Activated CD4-positive, alpha-beta T cell treated with anti-CD3 and anti-CD28 coated beads, Interleukin-2, Interleukin-6, amounts not matched to agents 100 ng/mL and 50 ng/mL, durations not matched to agents 16 hours and 8 hours (primary cell): ENCODE measurements at regions not wholly inside any gene's neighbourhood (a gene's known extent, or its start where the extent isn't known, plus 50 kb on each side); places are given as distances from the start of the nearest gene placed in this dataset.
"Not testable (repeated sequence)": the region's sequence is repeated elsewhere in the genome, so short reads cannot be mapped to it uniquely, and the experiment has no call there.

Experiments
- DNase-seq: peaks from one replicate; pipeline ENCODE4 v3.0.0-alpha.2; 2020

GRCh38 chr2:239801404-239802184 is 223.5 kb downstream of the NDUFA10 start:
- no peak for DNase-seq

DNA sequence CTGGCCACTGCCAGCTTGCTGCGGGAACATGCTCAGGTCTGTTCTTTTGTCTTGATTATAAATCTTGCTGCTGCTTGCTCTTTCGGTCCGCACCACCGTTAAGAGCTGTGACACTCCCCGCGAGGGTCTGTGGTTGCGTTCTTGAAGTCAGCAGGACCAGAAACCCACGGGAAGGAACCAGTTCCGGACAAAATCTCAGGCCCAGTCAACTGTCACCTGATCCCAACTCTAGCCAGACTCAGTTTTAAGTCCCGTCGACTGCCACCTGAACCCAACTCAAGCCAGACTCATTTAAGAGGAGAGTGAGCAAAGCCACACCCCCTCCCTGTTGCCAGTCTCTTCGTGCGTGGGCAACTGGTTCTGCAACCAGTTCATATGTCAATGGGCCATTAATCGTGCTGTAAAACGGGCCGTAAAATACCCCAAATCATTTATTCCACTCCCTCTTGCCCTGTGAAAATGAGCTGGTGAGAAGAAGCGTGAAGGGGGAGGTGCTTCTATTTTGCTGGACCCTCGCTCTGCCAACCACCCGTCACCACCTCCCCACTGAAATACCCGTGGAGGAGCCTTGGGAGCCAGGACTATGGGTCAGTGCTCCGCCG is 224.3 kb downstream of the NDUFA10 start:
- DNase-seq = no peak

GRCh38 chr2:239797316-239797715 is 227.8 kb downstream of the NDUFA10 start:
- no peak for DNase-seq

DNA sequence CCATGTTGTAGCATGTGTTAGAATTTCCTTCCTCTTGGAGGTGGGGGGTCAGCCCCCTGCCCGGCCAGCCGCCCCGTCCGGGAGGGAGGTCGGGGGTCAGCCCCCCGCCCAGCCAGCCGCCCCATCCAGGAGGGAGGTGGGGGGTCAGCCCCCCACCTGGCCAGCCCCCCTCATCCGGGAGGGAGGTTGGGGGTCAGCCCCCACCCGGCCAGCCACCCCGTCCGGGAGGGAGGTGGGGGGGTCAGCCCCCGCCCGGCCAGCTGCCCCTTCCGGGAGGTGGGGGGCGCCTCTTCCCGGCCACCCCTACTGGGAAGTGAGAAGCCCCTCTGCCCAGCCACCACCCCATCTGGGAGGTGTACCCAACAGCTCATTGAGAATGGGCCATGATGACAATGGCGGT is 229.4 kb downstream of the NDUFA10 start:
- DNase-seq = not testable (repeated sequence)

- DNase-seq = no peak
Observed at GRCh38 chr2:239793836-239794235, 231.3 kb downstream of the NDUFA10 start.

GRCh38 chr2:239793086-239793485 is 232.1 kb downstream of the NDUFA10 start:
- no peak for DNase-seq

DNA sequence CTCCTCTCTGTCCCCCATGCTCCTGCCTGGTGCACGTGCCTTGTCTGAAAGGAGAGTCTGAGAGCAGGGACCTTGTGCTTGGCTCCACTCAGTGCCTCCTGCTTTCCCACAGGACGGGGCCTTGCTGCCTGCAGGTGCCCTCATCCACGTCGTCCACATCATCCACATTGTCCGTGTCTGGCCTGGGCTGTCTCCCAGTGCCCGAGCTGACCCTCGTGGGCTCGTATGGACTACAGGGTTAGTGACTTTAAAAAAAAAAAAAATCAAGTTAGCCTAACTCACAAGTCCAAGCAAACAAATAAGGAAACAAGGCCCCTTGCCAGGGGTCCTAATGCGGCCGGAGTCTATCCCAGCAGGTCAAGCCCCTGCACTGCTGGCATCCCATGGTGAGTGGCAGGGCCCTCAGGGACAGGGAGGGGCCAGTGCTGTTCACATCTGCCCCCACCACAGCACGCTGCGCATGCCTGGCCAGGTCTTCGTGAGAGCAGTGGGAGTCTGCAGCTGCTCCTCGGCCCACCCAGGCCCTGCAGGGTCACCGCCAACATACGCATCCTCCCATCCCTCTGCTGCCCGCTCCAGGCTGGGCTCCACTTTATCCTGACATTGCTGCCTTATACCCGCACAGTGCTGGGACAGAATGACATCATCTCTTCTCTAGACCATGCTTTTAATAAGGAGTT is 232.6 kb downstream of the NDUFA10 start:
- no peak for DNase-seq

DNA sequence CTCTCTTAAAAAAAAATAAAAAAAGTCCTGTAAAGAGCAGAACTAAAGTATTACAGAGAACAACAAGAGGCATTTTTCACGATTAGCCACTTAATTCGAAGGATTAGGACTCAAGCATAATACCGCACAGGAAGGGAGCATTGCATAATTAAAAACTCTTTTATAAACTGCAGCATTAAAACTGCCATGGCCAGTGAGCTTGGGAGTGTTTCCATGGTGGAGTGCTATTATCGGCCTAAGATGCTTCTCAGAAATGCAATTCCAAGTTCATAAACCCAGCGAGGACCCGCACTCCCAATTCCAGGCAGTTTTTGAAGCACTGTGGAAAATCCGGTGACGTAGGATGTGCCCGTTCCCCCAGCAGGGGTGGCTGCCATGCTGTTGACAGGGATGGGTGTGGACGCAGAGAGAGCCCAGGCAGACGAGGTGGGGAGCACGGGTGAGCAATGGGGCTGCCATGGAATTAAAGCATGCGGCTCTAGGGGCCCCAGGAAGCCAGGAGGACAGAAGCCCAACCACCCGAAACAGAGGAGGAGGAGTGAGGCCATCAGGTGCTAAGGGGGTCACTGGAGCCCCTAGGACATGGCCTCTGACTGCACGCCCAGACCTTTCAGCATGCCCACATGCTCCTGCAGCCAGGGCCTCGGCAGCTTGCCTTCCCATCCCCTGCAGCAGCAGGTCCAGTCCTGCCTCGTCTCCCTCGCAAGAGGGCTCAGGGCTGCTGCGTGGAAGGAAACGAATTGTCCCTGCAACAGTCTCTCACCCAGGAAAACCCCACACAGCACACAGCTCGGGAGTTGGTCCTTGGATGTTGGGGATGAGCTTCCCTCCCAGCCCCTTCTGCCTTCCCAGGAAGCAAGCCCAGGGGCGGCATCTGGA is 233.4 kb downstream of the NDUFA10 start:
- DNase-seq = no peak

GRCh38 chr2:239790721-239791120 is 234.4 kb downstream of the NDUFA10 start:
- DNase-seq = no peak

DNA sequence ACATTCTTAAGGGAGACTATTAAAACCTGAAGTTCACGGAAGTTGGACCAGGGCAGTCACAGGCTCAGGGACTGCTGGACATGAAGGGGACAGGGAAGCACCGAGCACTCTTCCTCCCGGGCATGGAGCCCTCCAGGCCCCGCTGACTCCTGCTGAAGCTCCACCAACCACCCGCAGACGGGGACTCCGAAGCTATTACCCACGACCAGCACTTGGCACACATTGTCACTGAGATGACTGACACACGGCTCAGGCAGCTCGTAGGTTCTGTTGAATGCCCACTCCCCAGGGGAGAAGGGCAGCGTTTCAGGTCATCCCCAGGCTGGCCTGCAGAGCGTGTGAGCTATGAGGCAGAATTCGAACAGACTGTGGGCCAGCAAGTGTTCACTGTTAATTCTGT is 234.8 kb downstream of the NDUFA10 start:
- no peak for DNase-seq

- DNase-seq = no peak
Observed at GRCh38 chr2:239789711-239790110, 235.4 kb downstream of the NDUFA10 start.

DNA sequence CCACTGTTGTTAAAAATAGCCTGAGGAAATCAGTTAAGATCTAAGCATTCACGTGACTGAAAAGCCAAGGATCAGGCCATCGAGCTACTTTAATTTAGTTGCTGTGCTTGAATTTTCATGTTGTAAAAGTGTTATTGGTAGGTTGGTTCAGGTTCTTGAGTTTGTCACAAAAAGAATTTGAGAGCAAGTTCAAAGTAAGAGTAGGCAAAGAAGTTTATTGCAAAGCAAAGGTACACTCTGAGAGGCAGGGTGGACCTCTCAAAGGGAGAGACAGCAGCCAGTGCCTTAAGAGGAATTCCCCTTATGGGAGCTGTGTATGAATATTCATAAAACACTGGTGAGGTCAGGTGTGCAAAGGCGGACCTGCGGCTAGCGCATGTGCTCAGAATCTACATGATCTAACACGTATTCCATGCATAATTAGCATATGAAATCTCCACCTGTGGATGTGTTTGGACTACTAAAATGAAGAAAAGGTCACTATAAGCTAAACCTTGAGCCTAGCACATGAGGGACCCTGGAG is 236.5 kb downstream of the NDUFA10 start:
- DNase-seq = no peak

DNA sequence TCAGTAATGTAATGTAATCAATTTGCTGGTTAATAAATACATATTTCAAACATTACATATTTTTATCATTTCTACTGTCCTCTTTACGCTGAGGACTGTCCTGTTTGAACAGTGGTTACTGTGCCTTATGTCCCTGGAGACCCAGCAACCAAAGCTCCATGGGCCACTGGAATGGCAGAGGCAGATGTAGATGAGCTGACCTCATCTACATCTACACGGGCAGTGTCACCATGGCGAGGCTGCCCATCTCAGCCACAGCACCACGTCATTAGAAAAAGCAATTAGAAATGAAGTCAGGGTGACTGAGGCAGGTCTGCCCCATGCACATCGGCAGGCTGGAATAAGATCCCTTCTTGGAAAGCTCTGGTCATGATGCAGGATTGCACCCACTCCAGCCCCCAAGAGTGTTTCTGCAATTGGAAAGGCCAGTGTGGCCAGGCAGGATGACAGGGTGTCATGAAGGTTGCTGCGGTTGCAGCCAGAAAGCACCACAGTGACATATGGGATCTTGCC is 237.5 kb downstream of the NDUFA10 start:
- no peak for DNase-seq

DNA sequence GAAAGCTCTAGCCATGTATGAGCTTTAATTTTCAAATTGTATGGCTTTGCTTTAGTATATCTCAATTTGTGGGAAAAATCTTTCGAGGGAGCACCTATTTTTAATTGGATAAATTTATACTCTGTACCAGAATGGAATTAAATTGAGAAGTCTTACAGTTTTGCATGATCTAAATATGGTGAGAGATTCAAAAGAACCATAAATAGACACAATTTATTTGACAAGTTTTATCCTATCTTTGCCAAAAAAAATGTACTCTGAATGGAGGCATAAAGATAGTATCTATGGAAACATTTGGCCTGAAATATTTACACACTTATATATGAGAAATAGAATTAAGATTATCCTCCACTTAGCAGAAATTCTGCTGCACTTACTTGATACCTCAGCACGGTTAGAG is 238.4 kb downstream of the NDUFA10 start:
- no peak for DNase-seq

GRCh38 chr2:239781454-239781853 is 243.7 kb downstream of the NDUFA10 start:
- DNase-seq = no peak

- no peak for DNase-seq
Observed at GRCh38 chr2:239780236-239780994, 244.7 kb downstream of the NDUFA10 start.

DNA sequence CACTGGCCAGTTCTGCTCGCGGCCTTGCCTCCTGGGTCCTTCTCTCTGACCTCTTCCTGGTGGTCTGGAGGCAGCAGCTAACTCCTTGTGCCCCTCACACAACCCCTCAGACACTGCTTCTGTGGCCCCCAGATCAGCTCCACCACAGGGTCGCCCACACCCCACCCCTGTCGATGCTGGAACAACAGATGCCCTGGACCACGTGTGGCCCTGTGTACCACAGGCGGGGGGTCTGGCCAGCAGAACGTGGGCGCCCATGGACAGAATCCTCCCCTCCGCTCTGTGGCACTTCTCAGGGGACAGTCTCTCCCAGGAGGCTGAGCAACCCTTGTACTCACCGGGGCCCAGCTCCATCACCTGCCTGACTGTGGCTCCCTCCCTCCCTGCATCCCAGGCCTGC is 245.6 kb downstream of the NDUFA10 start:
- DNase-seq = no peak

GRCh38 chr2:239778861-239779558 is 246.1 kb downstream of the NDUFA10 start:
- no peak for DNase-seq

DNA sequence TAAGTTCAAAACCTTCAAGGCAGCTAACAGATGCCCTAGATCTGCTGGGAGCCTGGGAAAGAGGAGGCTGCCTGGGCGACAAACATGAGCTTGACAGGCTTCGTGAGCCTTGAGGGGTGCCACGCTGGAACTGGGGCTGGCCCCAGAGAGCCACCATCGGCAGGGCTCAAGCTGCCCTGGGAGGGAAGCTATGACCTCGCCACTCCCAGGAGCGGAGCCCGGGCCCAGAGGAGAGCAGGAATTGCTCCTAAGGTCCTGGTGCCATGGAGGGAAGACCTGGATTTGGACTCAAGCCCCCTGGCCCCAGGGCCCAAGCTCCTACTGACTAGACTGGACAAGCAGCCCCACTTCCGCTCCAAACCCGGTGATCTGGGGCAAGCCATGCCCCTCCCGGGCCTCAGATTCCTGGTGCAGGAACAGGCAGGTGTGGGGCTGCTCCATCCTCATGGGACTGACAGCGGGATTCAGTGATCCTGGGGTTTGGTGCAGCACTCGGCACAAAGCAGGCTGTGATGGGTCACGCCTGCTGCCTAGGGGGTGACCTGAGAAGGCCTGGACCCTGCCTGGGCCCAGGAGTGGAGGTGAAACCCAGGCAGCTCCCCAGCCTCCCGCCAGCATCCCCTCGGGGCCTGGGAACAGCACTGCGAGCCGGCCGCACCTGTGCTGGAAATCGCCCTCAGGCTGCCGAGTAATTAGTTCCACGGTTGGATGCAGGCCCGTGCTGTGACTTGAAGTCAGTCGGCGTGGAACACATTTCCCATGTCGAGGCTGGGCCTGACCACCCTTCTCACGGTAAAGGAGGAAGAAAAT is 246.9 kb downstream of the NDUFA10 start:
- no peak for DNase-seq

- DNase-seq = no peak
Observed at GRCh38 chr2:239777219-239777618, 247.9 kb downstream of the NDUFA10 start.
